Superior temporal gyrus (tissue), 1 donor: ENCODE measurements at regions not wholly inside any gene's neighbourhood (a gene's known extent, or its start where the extent isn't known, plus 50 kb on each side); places are given as distances from the start of the nearest gene placed in this dataset.

ENCODE experiments used
- DNase-seq: peaks from one replicate; pipeline ENCODE4 v3.0.0-alpha.2; 2016; ENCODE audit errors: extremely low spot score

GRCh38 chr9:14432666-14433350 is 118.9 kb upstream of the NFIB start:
- DNase-seq, result no peak

- DNase-seq, result peak; percentile 92
These were observed 114.9 kb upstream of the NFIB start for GRCh38 chr9:14428781-14429230.

- DNase-seq, result no peak
These were observed 113.5 kb upstream of the NFIB start for GRCh38 chr9:14427419-14427818.

GRCh38 chr9:14424983-14425382 is 111.0 kb upstream of the NFIB start:
- DNase-seq, result no peak

- DNase-seq, result no peak
These were observed 110.3 kb upstream of the NFIB start for GRCh38 chr9:14424289-14424688.

GRCh38 chr9:14423815-14424261 is 109.9 kb upstream of the NFIB start:
- no peak for DNase-seq

GRCh38 chr9:14421291-14421690 is 107.3 kb upstream of the NFIB start:
- DNase-seq, result no peak

- DNase-seq, result no peak
These were observed 105.3 kb upstream of the NFIB start for GRCh38 chr9:14418941-14419937.

- no peak for DNase-seq
These were observed 104.5 kb upstream of the NFIB start for GRCh38 chr9:14418301-14418940.

- DNase-seq, result no peak
These were observed 103.3 kb upstream of the NFIB start for GRCh38 chr9:14417237-14417636.

- DNase-seq, result no peak
These were observed 102.0 kb upstream of the NFIB start for GRCh38 chr9:14415947-14416346.

- DNase-seq, result no peak
These were observed 99.9 kb upstream of the NFIB start for GRCh38 chr9:14413812-14414211.

- DNase-seq, result no peak
These were observed 98.8 kb upstream of the NFIB start for GRCh38 chr9:14412775-14413174.

- no peak for DNase-seq
These were observed 92.5 kb upstream of the NFIB start for GRCh38 chr9:14406463-14406862.

- no peak for DNase-seq
These were observed 91.3 kb upstream of the NFIB start for GRCh38 chr9:14405176-14405706.

- no peak for DNase-seq
These were observed 89.1 kb upstream of the NFIB start for GRCh38 chr9:14403081-14403480.

GRCh38 chr9:14402583-14402982 is 88.6 kb upstream of the NFIB start:
- no peak for DNase-seq

GRCh38 chr9:14401911-14402310 is 88.0 kb upstream of the NFIB start:
- no peak for DNase-seq

- DNase-seq, result peak; percentile 94
These were observed 86.7 kb upstream of the NFIB start for GRCh38 chr9:14400658-14400995.

GRCh38 chr9:14399756-14400657 is 86.1 kb upstream of the NFIB start:
- peak; percentile 79 for DNase-seq

- peak; percentile 42 for DNase-seq
These were observed 84.5 kb upstream of the NFIB start for GRCh38 chr9:14398473-14398872.
